Body of pancreas (tissue), 4 donors: ENCODE measurements at regions not wholly inside any gene's neighbourhood (a gene's known extent, or its start where the extent isn't known, plus 50 kb on each side); places are given as distances from the start of the nearest gene placed in this dataset.

Experiments used
- ATAC-seq: fragments of 150-250 bp; one replicate; pipeline ENCODE4 v1.9.1; 2016
- DNase-seq, 4 donors: peaks; one replicate each; pipeline ENCODE4 v3.0.0-alpha.2; 2019
- H3K27ac ChIP-seq, 4 donors: fragments of 200-600 bp; sonication (generic); 1 replicate in 3 of 4; 2 replicates in 1 of 4; pipeline versions ENCODE4 v1.5.1 to v1.6.1; 2016 to 2019; ENCODE audit warnings: mild to moderate bottlenecking in 1 of 4, mixed read lengths in 1 of 4, moderate library complexity in 1 of 4
- H3K27me3 ChIP-seq, 2 donors: fragments of 200-600 bp; sonication (generic); one replicate each; pipeline ENCODE4 v1.6.0; 2016; ENCODE audit warnings: mild to moderate bottlenecking in 1 of 2
- H3K36me3 ChIP-seq, 2 donors: fragments of 200-600 bp; sonication (generic); replicated peaks in 1 of 2; 2 replicates each; pipeline ENCODE4 v1.5.1; 2016; ENCODE audit warnings: low read depth in 2 of 2; ENCODE audit not compliant: insufficient read depth in 1 of 2
- H3K4me1 ChIP-seq: fragments of 200-600 bp; sonication (generic); one replicate; pipeline ENCODE4 v1.6.0; 2016
- H3K4me3 ChIP-seq, 2 donors: fragments of 200-600 bp; sonication (generic); 1 replicate in 1 of 2; 2 replicates in 1 of 2; pipeline ENCODE4 v1.5.1; 2016 to 2019
- H3K9me3 ChIP-seq, 3 donors: fragments of 200-600 bp; sonication (generic); 1 replicate in 2 of 3; 2 replicates in 1 of 3; pipeline ENCODE4 v1.5.1; 2016
- POLR2A ChIP-seq, 3 donors: fragments of 450-650 bp; IDR thresholded peaks; one replicate each; pipeline ENCODE4 v1.6.1; 2016; ENCODE audit warnings: antibody characterized with exemption in 3 of 3, mild to moderate bottlenecking in 2 of 3
- WGBS, 2 donors: methylation state at CpG; one replicate each; pipeline ENCODE4 v1.1.5; 2017; 5-methylcytosine and 5-hydroxymethylcytosine counted together
- intact Hi-C: fragments of 100-400 bp; cut with DNase I; formaldehyde crosslinking; loops from one replicate; pipeline ENCODE4 v1.15.1; 2023
- TF ChIP-seq, protein P1 (sequence below), 7 experiments: fragments of 450-650 bp in 4 of 7; fragments of 200-600 bp in 3 of 7; sonication (generic) in 3 of 7; IDR thresholded peaks; one replicate each; pipeline ENCODE4 v1.5.1; 2016 to 2019; ENCODE audit warnings: antibody characterized with exemption in 7 of 7

DNA sequence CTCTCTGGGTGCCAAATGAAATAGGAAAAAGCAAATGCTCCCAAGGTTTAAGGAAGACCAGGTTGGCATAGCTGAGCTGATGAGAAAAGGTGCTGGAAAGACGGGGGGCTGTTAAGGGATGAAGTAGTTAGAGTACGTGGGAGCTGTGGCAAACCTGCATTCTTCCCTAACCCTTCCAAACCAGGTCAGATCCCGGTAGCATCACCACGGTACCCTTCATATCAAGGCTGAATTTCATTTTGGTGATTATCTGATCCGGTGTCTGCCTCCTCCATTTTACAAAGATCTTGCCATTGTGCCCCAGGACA lies 68.0 kb upstream of the PIM1 start:
- Histone ChIP-seq H3K27ac (peak overlapping the region; percentile 85 to 98 (median 90)), H3K36me3 (no peaks in the 10 kb centered on the region), H3K4me3 (no peak overlapping the region), H3K9me3 (no peaks in the 10 kb centered on the region), H3K27me3 (no peaks in the 10 kb centered on the region), H3K4me1 (peaks cover 32% of the 10 kb centered on the region)
- intact Hi-C loops: loop anchor here (10.0 kb wide), 1 partner anchor 47 kb away; no protein-coding TSS in a partner anchor
- DNase-seq (no peak), ATAC-seq (no peak)
- 76 to 78% methylated on average over 4 to 5 of the region's 5 CpGs for WGBS, 2 donors
- TF ChIP-seq, protein P1, sequence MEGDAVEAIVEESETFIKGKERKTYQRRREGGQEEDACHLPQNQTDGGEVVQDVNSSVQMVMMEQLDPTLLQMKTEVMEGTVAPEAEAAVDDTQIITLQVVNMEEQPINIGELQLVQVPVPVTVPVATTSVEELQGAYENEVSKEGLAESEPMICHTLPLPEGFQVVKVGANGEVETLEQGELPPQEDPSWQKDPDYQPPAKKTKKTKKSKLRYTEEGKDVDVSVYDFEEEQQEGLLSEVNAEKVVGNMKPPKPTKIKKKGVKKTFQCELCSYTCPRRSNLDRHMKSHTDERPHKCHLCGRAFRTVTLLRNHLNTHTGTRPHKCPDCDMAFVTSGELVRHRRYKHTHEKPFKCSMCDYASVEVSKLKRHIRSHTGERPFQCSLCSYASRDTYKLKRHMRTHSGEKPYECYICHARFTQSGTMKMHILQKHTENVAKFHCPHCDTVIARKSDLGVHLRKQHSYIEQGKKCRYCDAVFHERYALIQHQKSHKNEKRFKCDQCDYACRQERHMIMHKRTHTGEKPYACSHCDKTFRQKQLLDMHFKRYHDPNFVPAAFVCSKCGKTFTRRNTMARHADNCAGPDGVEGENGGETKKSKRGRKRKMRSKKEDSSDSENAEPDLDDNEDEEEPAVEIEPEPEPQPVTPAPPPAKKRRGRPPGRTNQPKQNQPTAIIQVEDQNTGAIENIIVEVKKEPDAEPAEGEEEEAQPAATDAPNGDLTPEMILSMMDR (IDR thresholded peaks at IDR 0.05): no peak
- TF ChIP-seq POLR2A (IDR thresholded peaks at IDR 0.05): no peak

DNA sequence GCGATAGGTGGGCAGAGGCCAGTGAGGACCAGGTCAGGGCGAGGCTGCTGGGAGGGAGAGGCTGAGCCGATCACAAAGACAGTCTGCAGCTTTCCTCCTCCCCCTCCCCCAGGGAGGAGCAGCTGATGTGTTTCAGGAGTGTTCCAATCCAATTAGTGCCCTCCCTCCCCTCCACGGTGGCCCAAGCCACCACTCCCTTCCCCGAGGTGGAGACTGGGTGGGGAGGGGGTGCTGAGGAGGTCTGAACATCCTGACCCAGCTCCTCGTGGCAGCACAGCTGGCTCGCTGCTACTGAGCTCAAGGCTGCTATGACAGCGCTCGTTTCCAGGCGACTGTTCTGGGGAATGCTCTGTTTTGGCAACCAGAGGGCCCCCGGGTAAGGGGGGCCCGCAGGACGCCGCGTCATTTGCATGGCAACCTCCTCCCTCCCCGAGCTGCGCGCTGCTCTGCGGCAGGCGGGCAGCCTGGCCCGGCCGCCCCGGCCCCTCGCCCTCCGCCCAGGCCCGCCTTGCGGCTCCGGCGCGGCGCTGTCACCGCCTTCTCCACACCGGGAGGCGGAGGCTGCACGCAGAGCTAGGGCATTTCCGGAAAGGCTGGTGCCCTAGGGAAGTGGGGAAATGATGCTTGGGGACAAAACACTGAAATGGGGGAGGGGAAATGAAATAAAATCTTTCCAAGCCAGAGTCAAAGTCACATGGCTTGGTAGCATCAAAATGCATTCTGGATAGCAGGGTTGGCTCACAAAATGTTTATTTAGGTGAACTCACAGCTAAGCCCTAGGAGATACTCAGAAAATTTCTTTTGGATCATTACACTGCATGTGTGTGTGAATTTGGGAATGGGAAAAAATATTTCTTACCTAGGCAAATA lies 67.4 kb upstream of the PIM1 start:
- WGBS, 2 donors: 0 to 2% methylated on average over 1 to 36 of the region's 36 CpGs
- DNase-seq (peak; percentile 88 to 93 (median 90)), ATAC-seq (peak; percentile 82)
- peak overlapping the region; percentile 85 to 98 (median 90) for H3K27ac ChIP-seq
- H3K4me3 ChIP-seq: no peak overlapping the region
- TF ChIP-seq, protein P1 (IDR thresholded peaks at IDR 0.05): no peak
- TF ChIP-seq POLR2A (IDR thresholded peaks at IDR 0.05): peak in 2 of 3 donors; percentile 9 to 40
- H3K9me3 ChIP-seq: no peaks in the 10 kb centered on the region
- no peaks in the 10 kb centered on the region for H3K27me3 ChIP-seq
- peaks cover 32% of the 10 kb centered on the region for H3K4me1 ChIP-seq
- no peaks in the 10 kb centered on the region for H3K36me3 ChIP-seq
- intact Hi-C loops: loop anchor here (10.0 kb wide), 1 partner anchor 48 kb away; no protein-coding TSS in a partner anchor

DNA sequence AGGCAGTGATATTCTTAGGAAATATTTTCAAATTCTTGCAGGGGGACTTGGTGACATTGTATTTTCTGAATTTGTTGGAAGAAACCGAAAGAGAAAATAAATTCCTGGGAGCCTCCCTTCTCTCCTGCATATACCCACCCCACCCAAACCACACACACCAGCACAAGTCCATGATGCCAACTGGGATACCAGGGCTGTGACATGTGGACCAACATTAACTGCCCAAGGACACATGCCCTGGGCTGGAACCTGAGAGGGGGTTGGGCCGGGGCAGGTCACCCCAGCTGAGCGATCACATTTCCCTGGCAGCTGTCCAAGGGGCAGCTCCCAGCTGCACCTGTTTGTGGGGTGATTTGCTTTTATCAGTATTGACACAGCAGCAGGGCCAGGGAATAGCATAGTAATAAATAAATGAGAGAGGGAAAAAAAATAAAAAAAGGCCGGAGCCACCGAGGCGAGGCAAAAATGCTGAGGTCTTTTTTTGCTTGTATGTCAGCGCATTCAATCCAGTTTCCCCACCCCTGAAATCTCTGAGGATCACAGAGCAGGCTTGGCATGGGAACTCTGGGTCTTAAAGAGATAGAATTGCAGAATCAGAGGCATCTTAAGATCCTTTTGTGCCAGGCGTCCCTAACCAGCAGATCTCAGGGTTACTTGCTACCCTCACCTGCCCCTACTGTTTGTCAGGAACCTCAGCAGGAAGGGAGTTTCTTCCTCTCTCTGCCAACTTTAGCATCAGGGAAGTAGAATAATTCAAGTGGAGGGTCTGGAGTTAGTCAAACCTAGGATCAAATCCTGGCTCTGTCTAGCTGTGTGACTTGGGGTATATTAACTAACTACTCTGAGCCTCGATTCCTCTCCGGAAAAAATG lies 66.5 kb upstream of the PIM1 start:
- DNase-seq (peak; percentile 95 to 98 (median 97)), ATAC-seq (peak; percentile 86)
- Histone ChIP-seq H3K4me1 (peaks cover 32% of the 10 kb centered on the region), H3K27me3 (no peaks in the 10 kb centered on the region), H3K36me3 (no peaks in the 10 kb centered on the region), H3K9me3 (no peaks in the 10 kb centered on the region), H3K4me3 (no peak overlapping the region), H3K27ac (peak overlapping the region; percentile 85 to 98 (median 90))
- WGBS, 2 donors: 6 to 11% methylated on average over 10 of the region's 10 CpGs
- TF ChIP-seq, protein P1 (IDR thresholded peaks at IDR 0.05): no peak
- TF ChIP-seq POLR2A (IDR thresholded peaks at IDR 0.05): peak in 2 of 3 donors; percentile 60 to 64
- intact Hi-C loops: loop anchor here (10.0 kb wide), 1 partner anchor 49 kb away; no protein-coding TSS in a partner anchor

DNA sequence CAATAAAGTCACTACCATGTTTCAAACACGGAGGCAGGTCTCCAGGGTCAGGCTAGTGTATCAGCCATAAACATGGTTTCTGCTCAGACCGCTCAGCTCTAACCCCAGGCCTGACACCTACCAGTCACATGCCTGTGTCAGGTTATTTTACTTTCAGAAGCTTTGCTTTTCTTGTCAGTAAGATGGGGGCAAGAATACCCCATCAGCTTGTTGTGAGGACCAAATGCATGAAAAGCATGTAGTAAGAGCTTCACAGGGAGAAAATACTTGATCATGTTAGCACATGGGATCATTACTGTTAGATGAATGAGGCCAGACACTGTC lies 65.2 kb upstream of the PIM1 start:
- Histone ChIP-seq H3K36me3 (no peaks in the 10 kb centered on the region), H3K4me1 (peaks cover 38% of the 10 kb centered on the region), H3K4me3 (no peak overlapping the region), H3K27ac (peak overlapping the region in 3 of 4 donors; percentile 86 to 98 (median 95)), H3K27me3 (no peaks in the 10 kb centered on the region), H3K9me3 (no peaks in the 10 kb centered on the region)
- ATAC-seq: no peak
- 43% methylated on average over 2 of the region's 2 CpGs for WGBS, 2 donors
- no peak for DNase-seq
- TF ChIP-seq, protein P1 (IDR thresholded peaks at IDR 0.05): no peak
- TF ChIP-seq POLR2A (IDR thresholded peaks at IDR 0.05): no peak
- intact Hi-C loops: loop anchor here (10.0 kb wide), 1 partner anchor 50 kb away; no protein-coding TSS in a partner anchor
